Parathyroid adenoma (tissue), 2 donors: ENCODE measurements at regions not wholly inside any gene's neighbourhood (a gene's known extent, or its start where the extent isn't known, plus 50 kb on each side); places are given as distances from the start of the nearest gene placed in this dataset.

Source experiments
- H2AFZ ChIP-seq: fragments of 300-600 bp; sonication (generic); one replicate; pipeline ENCODE4 v1.7.0; 2017; ENCODE audit warnings: antibody characterized with exemption, mild to moderate bottlenecking
- H3K27ac ChIP-seq: fragments of 300-600 bp; sonication (generic); one replicate; pipeline ENCODE4 v1.7.0; 2017
- H3K27me3 ChIP-seq: fragments of 300-600 bp; sonication (generic); one replicate; pipeline ENCODE4 v1.7.0; 2017; ENCODE audit warnings: low read length; ENCODE audit not compliant: control insufficient read depth, insufficient read depth
- H3K36me3 ChIP-seq: fragments of 300-600 bp; sonication (generic); one replicate; pipeline ENCODE4 v1.7.0; 2017; ENCODE audit warnings: low read length; ENCODE audit not compliant: control insufficient read depth, insufficient read depth
- H3K4me1 ChIP-seq: fragments of 300-600 bp; sonication (generic); one replicate; pipeline ENCODE4 v1.7.0; 2017; ENCODE audit warnings: control low read depth
- H3K4me2 ChIP-seq: fragments of 300-600 bp; sonication (generic); one replicate; pipeline ENCODE4 v1.7.0; 2017; ENCODE audit warnings: low read length
- H3K4me3 ChIP-seq: fragments of 300-600 bp; sonication (generic); one replicate; pipeline ENCODE4 v1.7.0; 2017; ENCODE audit warnings: low read depth, low read length
- H3K79me2 ChIP-seq: fragments of 300-600 bp; sonication (generic); one replicate; pipeline ENCODE4 v1.7.0; 2017; ENCODE audit warnings: control low read depth
- H3K9ac ChIP-seq: fragments of 300-600 bp; sonication (generic); one replicate; pipeline ENCODE4 v1.7.0; 2017; ENCODE audit warnings: mild to moderate bottlenecking
- H3K9me3 ChIP-seq: fragments of 300-600 bp; sonication (generic); one replicate; pipeline ENCODE4 v1.7.0; 2017; ENCODE audit warnings: low read length; ENCODE audit not compliant: control insufficient read depth
- CTCF ChIP-seq: fragments of 300-600 bp; sonication (generic); IDR thresholded peaks from one replicate; pipeline ENCODE4 v1.7.0; 2017; ENCODE audit warnings: antibody characterized with exemption, mild to moderate bottlenecking
- donor health status: primary hyperparathyroidism.

- no peaks in the 10 kb centered on the region for H3K36me3 ChIP-seq
- no peak overlapping the region for H3K9ac ChIP-seq
- H3K79me2 ChIP-seq: no peaks in the 10 kb centered on the region
- H3K4me2 ChIP-seq: no peak overlapping the region
- no peaks in the 10 kb centered on the region for H3K27me3 ChIP-seq
- H3K27ac ChIP-seq: no peak overlapping the region
- peaks cover 15% of the 10 kb centered on the region for H3K4me1 ChIP-seq
- H3K9me3 ChIP-seq: no peaks in the 10 kb centered on the region
- peak overlapping the region; percentile 38 for H2AFZ ChIP-seq
- H3K4me3 ChIP-seq: no peak overlapping the region
- TF ChIP-seq CTCF: no peak
Measured at GRCh38 chr2:12270876-12271588, 445.7 kb upstream of the TRIB2 start.

GRCh38 chr2:12271589-12271984 lies 445.1 kb upstream of the TRIB2 start:
- Histone ChIP-seq H2AFZ (no peak overlapping the region), H3K27ac (no peak overlapping the region)

GRCh38 chr2:12273111-12273510 lies 443.6 kb upstream of the TRIB2 start:
- no peaks in the 10 kb centered on the region for H3K27me3 ChIP-seq
- H3K36me3 ChIP-seq: no peaks in the 10 kb centered on the region
- H3K4me3 ChIP-seq: no peak overlapping the region
- H3K9ac ChIP-seq: no peak overlapping the region
- peaks cover 11% of the 10 kb centered on the region for H3K4me1 ChIP-seq
- no peak overlapping the region for H3K4me2 ChIP-seq
- H3K9me3 ChIP-seq: no peaks in the 10 kb centered on the region
- no peak for TF ChIP-seq CTCF
- H2AFZ ChIP-seq: no peak overlapping the region
- no peaks in the 10 kb centered on the region for H3K79me2 ChIP-seq
- H3K27ac ChIP-seq: no peak overlapping the region

More at GRCh38 chr2:12271589-12271984, 445.1 kb upstream of the TRIB2 start:
- H3K9ac ChIP-seq: no peak overlapping the region
- no peaks in the 10 kb centered on the region for H3K27me3 ChIP-seq
- no peaks in the 10 kb centered on the region for H3K79me2 ChIP-seq
- no peak overlapping the region for H3K4me3 ChIP-seq
- no peak overlapping the region for H3K4me2 ChIP-seq
- TF ChIP-seq CTCF: no peak
- no peaks in the 10 kb centered on the region for H3K36me3 ChIP-seq
- peaks cover 15% of the 10 kb centered on the region for H3K4me1 ChIP-seq
- no peaks in the 10 kb centered on the region for H3K9me3 ChIP-seq

- H3K4me1 ChIP-seq: peaks cover 5% of the 10 kb centered on the region
- H3K9ac ChIP-seq: no peak overlapping the region
- H3K27me3 ChIP-seq: no peaks in the 10 kb centered on the region
- no peaks in the 10 kb centered on the region for H3K79me2 ChIP-seq
- no peak overlapping the region for H2AFZ ChIP-seq
- H3K36me3 ChIP-seq: no peaks in the 10 kb centered on the region
- H3K27ac ChIP-seq: no peak overlapping the region
- no peak overlapping the region for H3K4me2 ChIP-seq
- TF ChIP-seq CTCF: no peak
- H3K9me3 ChIP-seq: no peaks in the 10 kb centered on the region
- H3K4me3 ChIP-seq: no peak overlapping the region
Measured at GRCh38 chr2:12274591-12274990, 442.1 kb upstream of the TRIB2 start.
